Astrocyte of the spinal cord (primary cell): ENCODE measurements at regions not wholly inside any gene's neighbourhood (a gene's known extent, or its start where the extent isn't known, plus 50 kb on each side); places are given as distances from the start of the nearest gene placed in this dataset.

ENCODE experiments used
- DNase-seq: peaks from one replicate; pipeline ENCODE4 v3.0.0; 2011; ENCODE audit warnings: low read depth, low spot score
- H3K4me3 ChIP-seq: 2 replicates; pipeline ENCODE4 v1.5.1; 2011; ENCODE audit warnings: low read depth, mild to moderate bottlenecking, low read length, moderate library complexity
- in situ Hi-C: cut with HindIII; loops from 2 replicates; pipeline ENCODE4 v1.10.0; 2017; ENCODE audit warnings: low sequenced_read_pairs
- TF ChIP-seq, protein P1 (sequence below): IDR thresholded peaks from 2 replicates; pipeline ENCODE4 v1.5.1; 2012; ENCODE audit warnings: low read depth, mild to moderate bottlenecking, low read length, inconsistent platforms

DNA sequence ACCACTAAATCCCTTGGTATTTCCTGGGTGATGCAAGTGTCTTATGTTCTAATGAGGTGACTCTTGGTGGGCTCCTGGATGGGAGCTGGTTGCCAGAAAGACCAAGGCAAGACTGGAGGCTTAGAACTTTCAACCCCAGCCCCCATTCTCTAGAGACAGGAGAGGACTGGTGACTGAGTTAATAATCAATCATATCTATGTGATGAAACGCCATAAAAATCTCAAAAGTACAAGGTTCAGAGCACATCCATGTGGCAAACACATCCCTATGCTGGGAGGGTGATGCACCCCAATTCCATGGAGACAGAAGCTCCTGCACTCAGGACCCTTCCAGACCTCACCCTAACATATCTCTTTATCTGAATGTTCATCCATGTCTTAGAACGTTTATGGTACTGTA is 139.5 kb upstream of the LINC00305 start:
- no peak for DNase-seq
- in situ Hi-C loops: no loop called here
- TF ChIP-seq, protein P1, sequence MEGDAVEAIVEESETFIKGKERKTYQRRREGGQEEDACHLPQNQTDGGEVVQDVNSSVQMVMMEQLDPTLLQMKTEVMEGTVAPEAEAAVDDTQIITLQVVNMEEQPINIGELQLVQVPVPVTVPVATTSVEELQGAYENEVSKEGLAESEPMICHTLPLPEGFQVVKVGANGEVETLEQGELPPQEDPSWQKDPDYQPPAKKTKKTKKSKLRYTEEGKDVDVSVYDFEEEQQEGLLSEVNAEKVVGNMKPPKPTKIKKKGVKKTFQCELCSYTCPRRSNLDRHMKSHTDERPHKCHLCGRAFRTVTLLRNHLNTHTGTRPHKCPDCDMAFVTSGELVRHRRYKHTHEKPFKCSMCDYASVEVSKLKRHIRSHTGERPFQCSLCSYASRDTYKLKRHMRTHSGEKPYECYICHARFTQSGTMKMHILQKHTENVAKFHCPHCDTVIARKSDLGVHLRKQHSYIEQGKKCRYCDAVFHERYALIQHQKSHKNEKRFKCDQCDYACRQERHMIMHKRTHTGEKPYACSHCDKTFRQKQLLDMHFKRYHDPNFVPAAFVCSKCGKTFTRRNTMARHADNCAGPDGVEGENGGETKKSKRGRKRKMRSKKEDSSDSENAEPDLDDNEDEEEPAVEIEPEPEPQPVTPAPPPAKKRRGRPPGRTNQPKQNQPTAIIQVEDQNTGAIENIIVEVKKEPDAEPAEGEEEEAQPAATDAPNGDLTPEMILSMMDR: no peak
- no peak overlapping the region for H3K4me3 ChIP-seq

DNA sequence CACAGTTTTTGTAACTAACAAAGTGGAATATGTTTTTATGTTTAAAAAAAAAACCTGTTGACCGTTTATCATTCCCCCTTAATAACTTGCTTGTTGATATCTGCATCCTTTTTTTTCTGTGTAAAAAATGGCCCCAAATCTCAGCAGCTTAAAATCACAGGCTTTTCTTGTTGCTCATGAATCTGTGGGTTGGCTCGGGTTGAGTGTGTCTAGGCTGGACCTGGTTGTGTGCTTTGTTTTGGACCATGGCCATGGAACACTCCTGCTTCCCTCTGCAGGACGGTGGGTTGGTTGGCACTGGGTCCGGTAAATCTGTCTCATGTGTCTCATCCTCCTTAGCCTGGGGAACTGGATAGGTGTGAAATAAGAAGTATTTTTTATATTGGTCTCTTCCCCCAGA is 139.0 kb upstream of the LINC00305 start:
- no peak overlapping the region for H3K4me3 ChIP-seq
- DNase-seq: no peak
- TF ChIP-seq, protein P1: no peak
- in situ Hi-C loops: no loop called here

DNA sequence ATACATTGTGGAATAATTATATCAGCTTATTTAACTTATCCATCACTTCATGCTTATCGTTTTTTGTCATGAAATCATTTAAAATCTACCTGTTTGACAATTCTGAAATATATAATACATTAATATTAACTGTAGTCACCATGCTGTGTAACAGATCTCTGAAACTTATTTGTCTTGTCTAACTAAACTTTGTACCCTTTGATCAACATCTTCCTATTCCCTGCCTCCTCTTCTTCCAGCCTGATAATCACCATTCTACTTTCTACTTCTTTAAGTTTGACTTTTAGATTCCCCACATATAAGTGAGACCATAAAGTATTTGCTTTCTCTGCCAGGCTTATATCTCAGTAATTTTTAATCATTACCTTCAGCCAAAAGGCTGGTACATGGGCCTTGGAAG is 134.2 kb upstream of the LINC00305 start:
- TF ChIP-seq, protein P1: no peak
- H3K4me3 ChIP-seq: no peak overlapping the region
- in situ Hi-C loops: no loop called here
- no peak for DNase-seq

DNA sequence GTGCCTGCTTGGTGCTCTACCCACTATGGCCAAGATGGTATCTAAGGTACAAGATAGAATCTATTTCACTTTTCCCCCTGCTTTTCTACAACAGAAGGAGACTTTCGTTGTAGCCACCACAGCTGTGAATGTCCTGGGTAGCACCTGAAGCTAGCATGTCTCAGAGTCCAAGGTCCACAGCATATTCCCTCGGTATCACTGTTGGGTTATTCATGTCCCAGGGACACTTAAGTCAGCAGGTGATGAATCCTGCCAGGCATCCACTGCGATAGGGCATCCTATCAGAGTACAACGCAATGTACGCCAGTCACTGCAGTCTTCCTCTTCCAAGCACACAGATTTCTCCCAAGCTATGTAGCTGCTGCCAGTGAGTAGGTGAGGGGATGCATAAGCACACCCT is 129.1 kb upstream of the LINC00305 start:
- in situ Hi-C loops: no loop called here
- no peak overlapping the region for H3K4me3 ChIP-seq
- TF ChIP-seq, protein P1: no peak
- DNase-seq: no peak

DNA sequence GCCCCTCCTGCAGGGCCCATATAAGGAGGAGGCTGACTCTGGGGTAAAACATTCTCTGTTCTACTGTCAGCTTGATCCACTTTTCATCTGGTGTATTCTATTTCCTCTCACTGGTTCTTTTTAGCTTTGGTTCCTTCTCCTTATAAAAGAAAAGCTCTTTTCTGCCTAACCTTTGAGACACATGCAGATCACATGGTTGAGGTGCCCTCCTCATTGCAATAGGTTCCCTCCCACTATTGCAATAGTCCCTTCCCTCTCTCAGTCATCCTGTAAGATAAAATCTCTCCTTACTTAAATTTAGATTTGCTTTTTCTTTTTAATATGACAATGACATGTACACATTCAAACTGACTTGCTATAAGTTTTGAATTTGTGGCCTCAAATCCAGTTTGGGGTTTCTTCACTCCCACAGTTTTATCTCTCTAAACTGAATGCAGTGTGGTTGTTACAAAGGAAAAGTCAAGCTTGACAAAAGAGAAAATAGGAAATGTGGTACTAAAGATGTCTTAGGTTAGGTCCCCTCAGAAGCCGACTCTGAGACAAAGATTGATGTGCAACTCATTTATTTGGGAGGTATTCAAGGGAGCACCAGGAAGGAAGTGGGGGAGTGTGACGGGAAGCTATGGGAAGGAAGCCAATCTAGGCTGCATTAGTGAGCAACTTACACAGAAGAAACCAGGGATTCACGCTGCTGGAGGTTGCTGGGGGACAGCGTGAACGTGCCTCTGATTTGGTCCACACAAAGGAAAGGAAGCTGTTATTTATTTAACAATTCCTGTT is 127.6 kb upstream of the LINC00305 start:
- TF ChIP-seq, protein P1: no peak
- no peak for DNase-seq
- in situ Hi-C loops: no loop called here
- H3K4me3 ChIP-seq: no peak overlapping the region

DNA sequence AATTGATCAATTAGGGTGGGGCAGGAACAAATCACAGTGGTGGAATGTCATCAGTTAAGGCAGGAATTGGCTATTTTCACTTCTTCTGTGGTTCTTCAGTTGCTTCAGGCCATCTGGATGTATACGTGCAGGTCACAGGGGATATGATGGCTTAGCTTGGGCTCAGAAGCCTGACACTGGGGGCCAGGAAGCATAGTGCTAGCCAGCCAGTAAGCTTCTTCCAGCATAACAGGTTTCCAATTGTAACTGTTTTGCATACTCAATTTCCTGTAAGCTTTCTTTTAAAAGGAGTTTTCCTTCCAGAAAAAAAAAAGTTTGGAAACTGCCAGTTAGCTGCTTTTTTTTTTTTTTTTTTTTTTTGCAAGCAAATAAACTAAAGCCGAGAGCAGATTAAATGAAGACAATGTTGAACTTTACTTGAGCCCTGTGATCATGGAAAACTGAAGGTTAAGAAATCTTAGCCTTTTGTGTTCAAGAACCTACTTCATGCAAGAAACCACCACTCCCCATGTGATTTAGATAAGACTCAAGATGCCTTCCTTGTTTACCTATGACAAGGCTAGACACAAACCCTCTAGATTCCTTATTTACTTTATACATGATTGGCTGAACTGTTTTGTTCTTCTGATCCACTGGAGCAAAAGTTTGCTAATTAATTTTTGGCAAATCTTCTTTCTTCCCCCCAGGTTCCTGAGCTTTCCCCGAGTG is 126.9 kb upstream of the LINC00305 start:
- no peak overlapping the region for H3K4me3 ChIP-seq
- in situ Hi-C loops: no loop called here
- TF ChIP-seq, protein P1: no peak
- no peak for DNase-seq
